RPMI7951 (cell line): ENCODE measurements at regions not wholly inside any gene's neighbourhood (a gene's known extent, or its start where the extent isn't known, plus 50 kb on each side); places are given as distances from the start of the nearest gene placed in this dataset.

Source experiments
- DNase-seq: peaks from one replicate; pipeline ENCODE4 v3.0.0-alpha.2; 2012; ENCODE audit warnings: low read depth

GRCh38 chr9:84393266-84393950 lies 52.9 kb upstream of the SLC28A3 start:
- no peak for DNase-seq

DNA sequence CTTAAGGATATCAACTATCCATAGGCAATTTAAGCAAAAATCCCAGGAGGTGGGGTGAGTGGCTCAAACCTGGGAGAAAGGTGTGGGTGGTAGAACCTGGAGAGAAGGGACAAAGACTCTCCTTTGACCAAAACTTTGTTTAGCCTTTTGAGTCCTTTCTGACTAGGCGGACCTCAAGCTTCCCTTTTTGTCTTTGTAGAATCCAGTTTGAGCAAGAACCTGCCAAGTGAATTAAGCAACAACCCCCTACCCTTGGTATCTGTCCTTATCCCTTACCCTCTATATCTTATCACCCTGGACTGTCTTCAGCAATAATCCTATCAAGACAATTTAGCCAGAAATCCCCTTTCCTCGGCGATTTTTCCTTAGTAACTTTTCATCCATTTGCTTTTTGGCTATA lies 53.5 kb upstream of the SLC28A3 start:
- DNase-seq, result no peak

DNA sequence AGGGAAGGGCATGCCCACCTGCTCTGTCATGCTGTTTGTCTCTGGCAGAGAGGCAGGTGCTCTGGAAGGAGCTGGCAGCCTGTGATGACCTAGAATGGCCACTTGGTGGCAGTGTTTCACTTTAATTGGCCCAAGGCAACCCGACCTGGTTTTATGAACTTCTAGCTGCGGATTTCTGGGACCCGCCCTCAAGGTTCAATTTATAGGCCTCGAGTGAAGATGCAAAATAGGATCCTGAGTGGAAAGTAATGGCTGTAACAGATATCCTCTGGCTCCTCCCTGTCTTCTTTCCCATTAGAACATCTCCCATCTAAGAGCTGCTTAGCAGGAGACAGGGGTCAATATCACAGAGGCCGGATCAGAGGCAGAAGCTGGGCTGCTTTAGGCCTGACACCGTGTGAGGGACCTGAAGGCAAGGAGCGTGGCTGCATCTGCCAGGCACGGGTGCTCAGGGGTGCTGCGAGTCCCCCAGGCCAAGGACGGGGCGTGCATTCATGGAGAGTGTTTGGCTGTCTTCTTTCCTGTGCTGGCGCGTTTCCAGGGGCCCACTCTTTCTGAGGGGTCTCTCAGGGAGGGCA lies 56.7 kb upstream of the SLC28A3 start:
- DNase-seq, result peak; percentile 60

DNA sequence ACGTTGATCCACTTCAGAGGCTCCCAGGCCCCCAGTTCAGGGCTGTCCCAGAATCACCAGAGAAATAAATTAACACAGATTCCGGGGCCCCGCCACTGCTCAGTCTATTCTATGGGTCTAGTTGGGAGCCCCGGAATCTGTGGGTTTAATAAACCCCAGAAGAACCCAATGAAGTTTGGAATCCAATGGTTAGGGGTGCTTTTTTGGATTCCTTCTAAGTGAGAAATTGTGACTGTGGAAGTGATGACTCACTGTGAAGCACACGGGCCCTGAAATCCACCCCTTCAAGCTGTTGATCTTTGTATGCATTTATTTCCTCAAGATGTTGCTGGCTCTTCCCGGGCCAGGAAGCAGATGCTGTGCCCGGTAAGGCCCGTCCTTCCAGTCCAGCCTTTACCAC lies 57.3 kb upstream of the SLC28A3 start:
- peak; percentile 63 for DNase-seq

- DNase-seq, result no peak
These were observed 62.0 kb upstream of the SLC28A3 start for GRCh38 chr9:84402517-84402916.

DNA sequence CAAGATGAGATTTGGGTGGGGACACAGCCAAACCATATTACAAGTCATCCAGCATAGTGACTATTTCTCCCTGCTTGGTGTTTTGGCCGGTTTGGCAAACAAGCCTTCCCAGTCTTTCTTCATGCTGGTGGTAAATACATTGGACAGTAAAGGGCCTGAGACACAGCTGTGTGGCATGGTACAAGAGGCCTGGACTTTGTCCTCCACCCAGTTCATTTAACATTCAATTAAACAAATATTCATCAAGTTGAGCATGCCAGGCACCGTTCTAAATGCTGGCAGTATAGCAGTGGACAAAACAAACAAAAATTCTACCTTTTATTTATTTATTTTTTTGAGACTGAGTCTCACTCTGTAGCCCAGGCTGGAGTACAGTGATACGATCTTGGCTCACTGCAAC lies 62.7 kb upstream of the SLC28A3 start:
- DNase-seq, result no peak

GRCh38 chr9:84404095-84404686 lies 63.6 kb upstream of the SLC28A3 start:
- DNase-seq, result no peak

DNA sequence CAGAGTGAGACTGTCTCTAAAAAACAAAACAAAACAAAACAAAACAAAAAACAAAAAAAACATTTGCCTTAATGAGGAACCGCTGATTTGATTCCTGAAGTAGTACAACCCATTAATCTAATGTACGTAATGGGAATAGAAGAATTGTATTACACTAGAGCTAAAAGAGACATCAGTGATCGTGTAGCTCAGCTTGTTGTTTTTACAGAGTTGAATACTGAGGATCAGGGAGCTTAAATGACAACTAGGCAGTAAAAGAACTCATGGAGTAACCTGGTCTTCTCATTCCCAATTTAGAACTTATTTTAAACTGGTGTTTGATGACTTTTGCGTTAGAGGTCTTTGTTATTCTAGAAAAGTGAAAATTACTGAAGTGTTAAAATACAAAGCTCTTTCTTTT lies 65.1 kb upstream of the SLC28A3 start:
- no peak for DNase-seq

GRCh38 chr9:84408416-84408815 lies 67.9 kb upstream of the SLC28A3 start:
- DNase-seq, result no peak

- no peak for DNase-seq
These were observed 71.2 kb upstream of the SLC28A3 start for GRCh38 chr9:84411683-84412267.

DNA sequence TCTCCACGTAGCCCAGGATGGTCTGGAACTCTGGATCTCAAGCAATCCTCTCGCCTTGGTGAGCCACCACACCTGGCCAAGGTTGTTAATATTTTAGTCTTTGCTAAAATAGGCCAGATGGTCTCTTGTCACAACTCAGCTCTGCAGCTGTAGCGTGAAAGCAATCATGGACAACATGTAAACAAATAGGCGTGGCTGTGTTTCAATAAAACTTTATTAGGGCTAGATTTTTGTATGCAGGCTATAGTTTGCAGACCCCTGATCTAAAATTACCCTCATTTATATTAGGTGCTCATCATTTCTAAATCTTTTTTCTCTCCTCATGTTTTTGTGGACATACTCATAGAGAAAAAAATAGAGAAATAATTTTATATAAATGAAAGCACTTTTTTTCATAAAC lies 72.1 kb upstream of the SLC28A3 start:
- DNase-seq, result no peak

- no peak for DNase-seq
These were observed 72.7 kb upstream of the SLC28A3 start for GRCh38 chr9:84413301-84413700.

DNA sequence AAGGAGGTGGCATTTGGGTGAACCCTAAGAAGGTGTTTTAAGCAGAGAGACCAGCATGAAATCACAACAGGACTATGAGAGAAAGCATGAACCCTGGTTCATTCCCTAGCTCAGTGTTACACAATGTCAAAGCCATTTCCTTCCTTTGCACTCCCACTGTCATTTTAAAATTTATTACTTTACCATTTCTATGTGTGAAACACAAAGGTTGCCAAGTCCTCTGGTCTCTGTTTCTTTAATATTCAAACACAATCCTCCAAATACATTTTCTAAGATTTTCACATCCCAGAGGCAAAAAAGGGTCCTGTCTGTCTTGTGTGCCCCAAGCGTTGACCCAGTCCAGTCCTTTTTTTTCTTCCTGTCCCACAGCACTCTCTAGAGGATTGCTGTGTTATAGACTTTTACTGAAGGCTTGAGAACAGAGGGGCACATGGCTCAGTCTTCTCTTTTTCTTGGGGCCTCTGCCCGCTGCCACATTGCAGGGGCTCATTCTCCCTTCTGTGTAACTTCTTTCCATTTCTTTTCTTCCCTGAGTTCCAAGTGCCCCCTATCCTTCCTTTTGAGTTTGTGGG lies 78.6 kb upstream of the SLC28A3 start:
- no peak for DNase-seq

DNA sequence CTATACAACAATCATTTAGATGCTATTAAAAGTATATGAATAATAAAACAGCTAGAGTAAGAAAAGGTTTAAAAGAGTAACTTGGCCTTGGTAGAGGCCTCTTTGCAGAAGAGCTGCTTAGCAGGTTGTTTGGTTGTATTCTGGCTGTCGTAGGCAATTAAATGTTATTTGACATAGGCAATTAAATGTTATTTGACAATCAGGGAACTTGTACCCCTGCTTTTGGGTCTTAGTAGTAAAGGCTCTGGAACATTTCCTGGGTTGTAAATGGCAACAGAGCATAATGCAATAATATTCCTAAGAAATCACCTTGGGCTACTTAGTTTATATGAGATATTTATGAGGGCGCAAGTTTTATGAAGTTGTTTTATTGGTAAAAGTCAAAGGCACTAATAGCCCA lies 84.4 kb upstream of the SLC28A3 start:
- no peak for DNase-seq

GRCh38 chr9:84432746-84433145 lies 92.2 kb upstream of the SLC28A3 start:
- DNase-seq, result no peak

DNA sequence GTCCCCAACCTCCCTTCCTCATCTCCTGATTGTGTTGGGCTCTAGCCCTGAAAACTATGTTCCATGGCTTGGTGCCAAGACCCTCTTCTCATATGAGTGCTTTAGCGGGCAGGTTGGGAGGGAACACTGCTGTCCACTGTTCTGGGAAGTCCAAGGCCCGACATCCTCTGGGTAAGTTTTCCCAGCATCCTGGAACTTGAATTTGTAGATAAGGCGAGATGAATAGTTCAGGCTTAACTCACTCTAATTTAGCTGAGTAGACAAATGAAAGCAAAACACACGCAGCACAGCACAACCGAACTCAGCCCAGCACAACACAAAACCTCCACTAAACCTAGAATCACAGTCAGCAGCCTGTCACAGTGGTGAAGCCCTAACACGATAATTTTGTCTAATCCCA lies 95.3 kb upstream of the SLC28A3 start:
- no peak for DNase-seq

GRCh38 chr9:84436386-84437109 lies 96.0 kb upstream of the SLC28A3 start:
- DNase-seq, result no peak

GRCh38 chr9:84438391-84438790 lies 97.8 kb upstream of the SLC28A3 start:
- DNase-seq, result no peak

- DNase-seq, result no peak
These were observed 98.7 kb upstream of the SLC28A3 start for GRCh38 chr9:84439250-84439649.

- no peak for DNase-seq
These were observed 102.2 kb upstream of the SLC28A3 start for GRCh38 chr9:84442712-84443111.

GRCh38 chr9:84445737-84446136 lies 105.2 kb upstream of the SLC28A3 start:
- no peak for DNase-seq

DNA sequence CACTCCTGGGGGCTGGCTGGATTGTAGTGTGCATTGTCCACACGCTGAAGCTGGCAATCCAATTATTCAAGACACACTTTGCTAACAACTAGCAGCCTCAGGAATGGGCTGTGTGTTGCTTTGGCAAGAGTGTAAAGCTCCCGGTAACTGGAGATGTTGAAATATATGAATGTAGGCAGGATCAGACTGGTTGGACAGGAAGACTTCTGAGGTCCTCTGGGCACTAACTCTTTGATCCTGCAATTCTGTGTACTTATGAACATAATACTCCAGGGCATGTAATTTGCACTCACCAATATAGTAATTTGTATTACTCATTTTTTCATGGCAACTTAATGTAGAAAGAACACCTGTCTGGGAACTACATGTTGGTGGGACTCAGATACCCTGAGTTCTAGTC lies 106.7 kb upstream of the SLC28A3 start:
- no peak for DNase-seq
